GM20000 (cell line): ENCODE measurements at regions not wholly inside any gene's neighbourhood (a gene's known extent, or its start where the extent isn't known, plus 50 kb on each side); places are given as distances from the start of the nearest gene placed in this dataset.

ENCODE experiments used
- DNase-seq: peaks from one replicate; pipeline ENCODE4 v3.0.0; 2012; ENCODE audit warnings: low spot score
- CTCF ChIP-seq: IDR thresholded peaks from 2 replicates; pipeline ENCODE4 v1.5.1; 2012; ENCODE audit warnings: mild to moderate bottlenecking, control low read depth; ENCODE audit errors: extremely low read depth, missing control alignments

GRCh38 chr7:68006619-68007018 is 1010.0 kb downstream of the TYW1 start:
- DNase-seq: no peak
- no peak for TF ChIP-seq CTCF

- DNase-seq: no peak
- no peak for TF ChIP-seq CTCF
These were observed 1013.1 kb downstream of the TYW1 start for GRCh38 chr7:68009716-68010115.

GRCh38 chr7:68014031-68014736 is 1017.6 kb downstream of the TYW1 start:
- no peak for TF ChIP-seq CTCF
- no peak for DNase-seq

GRCh38 chr7:68015122-68015977 is 1018.7 kb downstream of the TYW1 start:
- TF ChIP-seq CTCF: no peak
- DNase-seq: no peak

- TF ChIP-seq CTCF: no peak
- no peak for DNase-seq
These were observed 1019.4 kb downstream of the TYW1 start for GRCh38 chr7:68015978-68016532.

GRCh38 chr7:68020102-68020501 is 1023.5 kb downstream of the TYW1 start:
- DNase-seq: no peak
- no peak for TF ChIP-seq CTCF

- no peak for TF ChIP-seq CTCF
- DNase-seq: no peak
These were observed 1028.7 kb downstream of the TYW1 start for GRCh38 chr7:68025369-68025768.
